Sigmoid colon (tissue), 6 donors: ENCODE measurements at regions not wholly inside any gene's neighbourhood (a gene's known extent, or its start where the extent isn't known, plus 50 kb on each side); places are given as distances from the start of the nearest gene placed in this dataset.

Experiments used
- DNase-seq: peaks from one replicate; pipeline ENCODE4 v3.0.0-alpha.2; 2019
- H3K27ac ChIP-seq, 4 donors: fragments of 200-600 bp; sonication (generic); one replicate each; pipeline ENCODE4 v1.5.1; 2016 to 2019; ENCODE audit warnings: mild to moderate bottlenecking in 1 of 4
- H3K27me3 ChIP-seq, 3 donors: fragments of 200-600 bp; sonication (generic); one replicate each; pipeline ENCODE4 v1.5.1; 2019; ENCODE audit warnings: mild to moderate bottlenecking in 1 of 3
- H3K36me3 ChIP-seq, 4 donors: fragments of 200-600 bp; sonication (generic); one replicate each; pipeline ENCODE4 v1.5.1; 2016 to 2019
- H3K4me1 ChIP-seq, 4 donors: fragments of 200-600 bp; sonication (generic); one replicate each; pipeline ENCODE4 v1.5.1; 2017 to 2019
- H3K4me3 ChIP-seq, 4 donors: fragments of 200-600 bp; sonication (generic); one replicate each; pipeline ENCODE4 v1.5.1; 2017 to 2019; ENCODE audit warnings: mild to moderate bottlenecking in 2 of 4, moderate library complexity in 1 of 4
- H3K9me3 ChIP-seq, 4 donors: fragments of 200-600 bp in 3 of 4; sonication (generic) in 3 of 4; one replicate each; pipeline versions ENCODE4 v1.5.1 to v1.6.1; 2013 to 2019
- CTCF ChIP-seq, 4 experiments: fragments of 450-650 bp in 3 of 4; fragments of 200-600 bp in 1 of 4; IDR thresholded peaks; one replicate each; pipeline ENCODE4 v1.5.1; 2016 to 2019; ENCODE audit warnings: antibody characterized with exemption in 4 of 4, mild to moderate bottlenecking in 3 of 4, moderate library complexity in 2 of 4
- EP300 ChIP-seq, 4 donors: sonication (generic); formaldehyde crosslinking; IDR thresholded peaks; one replicate each; pipeline ENCODE4 v1.6.1; 2017; ENCODE audit warnings: antibody characterized with exemption in 4 of 4
- POLR2A ChIP-seq, 2 donors: fragments of 450-650 bp; IDR thresholded peaks; one replicate each; pipeline ENCODE4 v1.6.1; 2016; ENCODE audit warnings: antibody characterized with exemption in 2 of 2, mild to moderate bottlenecking in 2 of 2, moderate library complexity in 2 of 2
- POLR2AphosphoS5 ChIP-seq, 4 donors: sonication (generic); formaldehyde crosslinking; IDR thresholded peaks; one replicate each; pipeline ENCODE4 v1.6.1; 2017; ENCODE audit warnings: antibody characterized with exemption in 4 of 4
- WGBS, 2 donors: extraction: QIAGEN DNeasy Blood & Tissue Kit; methylation state at CpG; one replicate each; pipeline ENCODE4 v1.1.7; 2013; 5-methylcytosine and 5-hydroxymethylcytosine counted together
- intact Hi-C: fragments of 100-400 bp; cut with DNase I; formaldehyde crosslinking; loops from one replicate; pipeline ENCODE4 v1.15.1; 2023
- donor health status: healthy with polysubstance abuse.
- donor health status: healthy.

- no peak overlapping the region for H3K27ac ChIP-seq
- TF ChIP-seq POLR2A (IDR thresholded peaks at IDR 0.05) (no peak), POLR2AphosphoS5 (IDR thresholded peaks at IDR 0.05) (no peak)
- intact Hi-C loops: no loop called here
- WGBS, 2 donors: 72 to 90% methylated on average over 1 of the region's 1 CpG
- no peaks in the 10 kb centered on the region for H3K9me3 ChIP-seq
- no peaks in the 10 kb centered on the region for H3K4me1 ChIP-seq
- H3K36me3 ChIP-seq: no peaks in the 10 kb centered on the region
- H3K4me3 ChIP-seq: no peak overlapping the region
- no peak for DNase-seq
- no peaks in the 10 kb centered on the region for H3K27me3 ChIP-seq
These were observed 442.8 kb downstream of the ATP23 start for GRCh38 chr12:58384196-58384595.

GRCh38 chr12:58386136-58386535 lies 444.8 kb downstream of the ATP23 start:
- no peak overlapping the region for H3K27ac ChIP-seq
- no peak for DNase-seq
- no peaks in the 10 kb centered on the region for H3K27me3 ChIP-seq
- 88 to 90% methylated on average over 2 of the region's 2 CpGs for WGBS, 2 donors
- H3K4me1 ChIP-seq: no peaks in the 10 kb centered on the region
- no peak overlapping the region for H3K4me3 ChIP-seq
- H3K9me3 ChIP-seq: no peaks in the 10 kb centered on the region
- intact Hi-C loops: no loop called here
- no peaks in the 10 kb centered on the region for H3K36me3 ChIP-seq
- TF ChIP-seq POLR2AphosphoS5 (IDR thresholded peaks at IDR 0.05): no peak
- no peak for TF ChIP-seq CTCF (IDR thresholded peaks at IDR 0.05)
- TF ChIP-seq POLR2A (IDR thresholded peaks at IDR 0.05): no peak
- TF ChIP-seq EP300 (IDR thresholded peaks at IDR 0.05): no peak

- H3K27me3 ChIP-seq: no peaks in the 10 kb centered on the region
- H3K27ac ChIP-seq: no peak overlapping the region
- no peak for TF ChIP-seq POLR2AphosphoS5 (IDR thresholded peaks at IDR 0.05)
- H3K36me3 ChIP-seq: no peaks in the 10 kb centered on the region
- no peaks in the 10 kb centered on the region for H3K4me1 ChIP-seq
- H3K4me3 ChIP-seq: no peak overlapping the region
- 70 to 78% methylated on average over 2 of the region's 2 CpGs for WGBS, 2 donors
- no peaks in the 10 kb centered on the region for H3K9me3 ChIP-seq
- intact Hi-C loops: no loop called here
- no peak for DNase-seq
These were observed 445.8 kb downstream of the ATP23 start for GRCh38 chr12:58387199-58387598.

GRCh38 chr12:58388261-58388660 lies 446.9 kb downstream of the ATP23 start:
- intact Hi-C loops: no loop called here
- 76 to 81% methylated on average over 2 of the region's 2 CpGs for WGBS, 2 donors
- Histone ChIP-seq H3K27me3 (no peaks in the 10 kb centered on the region), H3K9me3 (no peaks in the 10 kb centered on the region), H3K27ac (no peak overlapping the region), H3K4me3 (no peak overlapping the region), H3K36me3 (no peaks in the 10 kb centered on the region), H3K4me1 (no peaks in the 10 kb centered on the region)
- TF ChIP-seq CTCF (IDR thresholded peaks at IDR 0.05) (no peak), POLR2A (IDR thresholded peaks at IDR 0.05) (no peak), EP300 (IDR thresholded peaks at IDR 0.05) (no peak), POLR2AphosphoS5 (IDR thresholded peaks at IDR 0.05) (no peak)
- no peak for DNase-seq

GRCh38 chr12:58393152-58393551 lies 451.8 kb downstream of the ATP23 start:
- DNase-seq: no peak
- 84 to 86% methylated on average over 3 of the region's 3 CpGs for WGBS, 2 donors
- TF ChIP-seq POLR2A (IDR thresholded peaks at IDR 0.05) (no peak), EP300 (IDR thresholded peaks at IDR 0.05) (no peak), POLR2AphosphoS5 (IDR thresholded peaks at IDR 0.05) (no peak), CTCF (IDR thresholded peaks at IDR 0.05) (no peak)
- Histone ChIP-seq H3K9me3 (no peaks in the 10 kb centered on the region), H3K4me1 (no peaks in the 10 kb centered on the region), H3K27me3 (no peaks in the 10 kb centered on the region), H3K27ac (no peak overlapping the region), H3K4me3 (no peak overlapping the region), H3K36me3 (no peaks in the 10 kb centered on the region)
- intact Hi-C loops: no loop called here

- H3K9me3 ChIP-seq: no peaks in the 10 kb centered on the region
- no peaks in the 10 kb centered on the region for H3K4me1 ChIP-seq
- no peak for DNase-seq
- H3K27me3 ChIP-seq: no peaks in the 10 kb centered on the region
- WGBS, 2 donors: 71 to 78% methylated on average over 3 of the region's 3 CpGs
- no peak for TF ChIP-seq EP300 (IDR thresholded peaks at IDR 0.05)
- TF ChIP-seq CTCF (IDR thresholded peaks at IDR 0.05): no peak
- no peak for TF ChIP-seq POLR2A (IDR thresholded peaks at IDR 0.05)
- no peak for TF ChIP-seq POLR2AphosphoS5 (IDR thresholded peaks at IDR 0.05)
- intact Hi-C loops: no loop called here
- no peak overlapping the region for H3K4me3 ChIP-seq
- H3K36me3 ChIP-seq: no peaks in the 10 kb centered on the region
- H3K27ac ChIP-seq: no peak overlapping the region
These were observed 453.7 kb downstream of the ATP23 start for GRCh38 chr12:58395056-58395455.
